EL (cell line): ENCODE measurements at regions not wholly inside any gene's neighbourhood (a gene's known extent, or its start where the extent isn't known, plus 50 kb on each side); places are given as distances from the start of the nearest gene placed in this dataset.

Experiments used
- DNase-seq: peaks from one replicate; pipeline ENCODE4 v3.0.0-alpha.2; 2016

DNA sequence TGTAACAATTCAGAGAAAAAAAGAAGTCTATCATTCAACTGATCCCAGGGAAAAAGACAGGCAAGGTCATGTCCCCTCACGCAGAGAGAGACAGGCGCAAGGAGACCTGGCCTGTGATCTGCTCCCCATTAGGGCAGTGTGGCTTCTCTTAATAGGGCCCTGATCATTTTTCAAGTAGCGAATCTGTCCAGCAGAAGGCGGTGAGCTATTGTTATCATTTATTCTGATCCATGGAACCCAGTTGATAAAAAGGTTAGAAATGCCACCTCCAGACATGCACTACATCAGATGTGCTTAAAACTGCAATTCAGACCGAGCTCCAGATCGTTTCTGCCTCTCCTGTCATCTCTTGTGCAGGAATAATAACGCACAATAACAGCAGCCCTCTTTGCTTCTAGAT, 1025.6 kb upstream of the PIK3C3 start:
- no peak for DNase-seq

DNA sequence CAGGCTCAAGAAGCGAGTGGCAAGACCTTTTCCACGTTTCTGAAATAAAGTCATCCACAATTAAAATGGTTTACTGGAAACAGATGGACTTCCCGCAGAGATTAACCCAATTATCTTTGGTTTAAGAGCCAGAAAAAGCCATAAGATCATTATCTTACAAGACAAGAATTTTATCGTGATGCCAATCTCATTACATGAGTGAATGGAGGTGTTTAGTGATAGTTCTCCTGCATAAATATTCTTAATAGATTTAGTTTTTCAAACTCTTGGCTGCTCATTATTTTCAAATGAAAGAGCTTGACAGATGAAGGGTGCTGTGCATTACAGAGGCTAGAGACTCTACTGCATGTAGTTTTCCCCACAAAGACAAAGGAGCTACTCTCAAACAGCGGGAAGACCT, 1028.4 kb upstream of the PIK3C3 start:
- no peak for DNase-seq

DNA sequence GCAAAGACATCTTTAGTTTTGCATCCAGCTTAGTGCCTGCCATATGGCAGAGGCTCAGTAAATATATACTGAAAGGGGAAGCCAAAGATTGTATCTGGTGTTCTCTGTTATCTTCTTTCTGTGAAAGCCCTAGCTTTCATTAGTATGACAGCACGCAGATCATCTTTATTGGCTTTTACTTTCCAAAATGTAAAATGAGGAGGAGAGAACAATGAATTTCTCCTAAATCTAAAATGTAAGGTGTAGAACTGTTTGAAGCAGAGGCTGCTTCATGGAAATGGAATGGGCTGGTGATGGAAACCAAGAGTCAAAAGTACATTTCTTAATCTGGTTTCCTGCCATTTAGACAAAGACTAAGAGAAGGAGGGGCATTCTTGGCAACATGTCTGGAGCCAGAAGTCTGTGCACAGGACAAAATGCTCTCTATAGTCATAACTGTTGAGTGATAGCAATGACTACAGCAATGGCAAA, 1029.9 kb upstream of the PIK3C3 start:
- DNase-seq: no peak

DNA sequence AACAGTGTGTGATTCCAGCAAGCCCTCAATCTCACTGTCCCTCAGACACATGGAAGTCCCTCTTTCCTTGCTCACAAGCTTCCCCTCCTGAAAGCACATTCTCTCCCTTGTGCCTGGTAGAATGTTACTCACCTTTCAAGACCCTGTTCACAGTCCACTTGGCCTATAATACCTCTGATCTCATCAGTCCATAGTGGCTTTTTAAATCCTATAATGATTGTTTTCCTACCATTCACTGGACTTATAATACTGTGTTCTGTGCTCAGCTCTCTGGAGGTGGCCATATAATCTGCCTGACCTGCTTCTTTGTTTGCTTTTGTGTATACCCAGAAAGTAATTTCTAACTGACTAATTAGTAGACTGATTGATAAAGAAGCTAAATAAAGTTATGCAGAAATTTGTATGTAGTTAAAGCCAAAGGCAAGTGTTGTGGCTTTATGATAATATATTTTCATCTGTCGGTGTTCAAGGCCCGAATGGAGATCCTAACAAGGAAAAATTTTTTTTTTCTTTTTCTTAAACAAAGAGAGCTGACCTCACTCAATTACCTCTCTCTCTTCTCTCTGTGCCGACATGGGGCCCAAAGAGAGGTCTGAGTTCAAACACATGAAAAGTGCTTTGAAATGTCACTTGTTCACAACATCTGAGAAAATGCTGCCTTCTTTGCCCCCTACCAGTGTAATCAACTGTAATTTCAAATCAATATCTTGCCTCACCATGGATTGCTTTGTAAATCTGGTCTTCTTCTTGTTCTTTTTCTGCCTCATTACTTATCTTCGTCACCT, 1033.0 kb upstream of the PIK3C3 start:
- no peak for DNase-seq

DNA sequence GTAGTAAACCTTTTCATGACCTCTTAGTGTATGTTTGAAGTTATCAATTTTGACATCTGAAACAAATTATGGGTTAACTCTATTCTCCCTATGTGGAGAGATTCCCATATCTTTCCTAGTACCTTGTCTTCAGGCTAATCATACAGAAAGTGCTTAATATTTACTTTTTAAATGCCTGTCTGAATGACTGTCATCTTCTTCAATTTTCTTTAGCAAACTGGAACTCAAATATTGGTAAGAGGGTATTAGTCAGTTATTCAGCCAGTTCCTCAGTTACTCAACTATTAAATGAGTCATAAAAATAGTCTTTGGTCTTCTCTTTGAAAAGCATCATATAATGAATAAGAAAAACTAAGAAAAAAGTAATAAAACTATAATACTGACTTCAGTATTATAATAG, 1038.0 kb upstream of the PIK3C3 start:
- DNase-seq: no peak

DNA sequence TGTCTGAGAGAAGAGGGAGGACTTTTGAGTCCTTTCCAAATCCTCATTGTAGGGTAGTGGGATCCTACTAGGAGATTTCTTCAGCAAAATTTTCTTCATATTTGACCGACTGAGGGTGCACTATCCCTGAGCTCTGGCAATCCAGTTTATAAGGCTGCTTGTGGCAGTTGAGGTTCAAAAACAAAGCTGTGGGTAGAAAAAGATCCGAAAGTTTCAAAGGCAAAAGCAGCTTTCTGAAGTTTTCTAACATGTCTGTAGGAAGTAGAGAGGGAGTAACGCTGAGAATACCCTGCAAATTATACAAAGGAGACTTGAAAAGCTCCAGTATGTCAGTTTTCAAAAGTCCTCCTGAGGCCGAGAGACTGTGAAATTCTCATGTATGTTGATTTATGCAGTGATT, 1039.3 kb upstream of the PIK3C3 start:
- DNase-seq: no peak

DNA sequence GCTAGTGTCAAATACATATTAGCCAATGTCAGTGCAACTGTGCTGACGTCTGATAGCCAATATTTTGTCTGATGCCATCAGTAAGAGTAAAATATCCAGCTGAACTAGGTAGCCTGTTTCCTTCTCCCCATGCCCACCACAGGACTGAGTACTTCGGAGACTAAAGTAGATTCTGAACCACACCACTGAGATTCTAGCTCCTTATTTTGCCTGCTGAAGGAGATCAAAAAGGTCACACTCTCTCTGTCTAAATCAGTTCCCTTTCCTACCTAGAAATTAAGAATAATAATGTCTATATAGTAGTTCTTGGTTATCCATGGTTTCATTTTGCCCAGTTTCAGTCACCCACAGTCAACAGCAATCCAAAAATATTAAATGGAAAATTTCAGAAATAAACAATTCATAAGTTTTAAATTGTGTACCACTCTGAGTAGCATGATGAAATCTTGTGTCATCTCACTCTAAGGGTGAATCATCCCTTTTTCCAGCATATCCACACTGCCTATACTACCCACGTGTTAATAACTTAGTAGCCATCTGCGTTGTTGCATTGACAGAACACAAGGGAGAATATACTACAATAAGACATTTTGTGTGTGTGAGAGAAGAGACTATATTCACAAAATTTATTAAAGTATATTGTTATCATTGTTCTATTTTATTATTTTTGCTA, 1043.3 kb upstream of the PIK3C3 start:
- no peak for DNase-seq

DNA sequence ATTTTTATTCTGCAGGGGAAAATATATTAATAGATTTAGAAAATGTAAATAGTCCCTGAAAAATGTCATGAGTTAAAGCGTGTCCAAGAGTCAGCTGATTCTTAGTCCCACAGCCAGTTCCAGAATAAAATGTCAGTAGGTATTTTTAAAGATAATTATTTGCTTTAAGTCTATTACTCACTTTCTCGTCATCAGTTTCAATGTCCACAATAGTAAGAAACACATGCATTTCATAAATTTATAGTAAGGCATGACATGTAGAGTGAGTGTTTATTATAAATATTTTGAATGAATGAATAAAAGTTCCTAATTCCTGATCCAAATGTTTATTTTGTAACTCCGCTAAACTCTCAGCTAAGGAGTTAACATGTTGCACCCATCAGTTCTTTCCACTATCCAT, 1044.0 kb upstream of the PIK3C3 start:
- no peak for DNase-seq

DNA sequence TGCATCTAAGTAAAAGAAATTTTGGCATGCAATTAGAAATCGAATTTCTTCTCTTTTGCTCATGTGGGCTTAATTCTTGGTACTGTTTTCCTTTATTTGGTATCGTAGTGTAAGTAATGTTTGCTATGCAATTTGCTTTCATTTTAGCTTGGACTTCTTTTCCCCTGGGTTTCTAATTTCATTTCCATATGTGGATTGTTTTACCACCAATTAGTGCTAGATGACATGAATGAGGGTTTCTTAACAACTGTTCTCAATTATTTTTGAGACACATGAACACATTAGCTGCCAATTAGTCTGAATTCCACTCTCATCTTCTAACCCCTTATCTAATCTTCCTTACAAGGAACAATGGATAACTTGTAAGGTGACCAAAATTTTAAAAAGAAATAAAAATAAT, 1047.2 kb upstream of the PIK3C3 start:
- no peak for DNase-seq

DNA sequence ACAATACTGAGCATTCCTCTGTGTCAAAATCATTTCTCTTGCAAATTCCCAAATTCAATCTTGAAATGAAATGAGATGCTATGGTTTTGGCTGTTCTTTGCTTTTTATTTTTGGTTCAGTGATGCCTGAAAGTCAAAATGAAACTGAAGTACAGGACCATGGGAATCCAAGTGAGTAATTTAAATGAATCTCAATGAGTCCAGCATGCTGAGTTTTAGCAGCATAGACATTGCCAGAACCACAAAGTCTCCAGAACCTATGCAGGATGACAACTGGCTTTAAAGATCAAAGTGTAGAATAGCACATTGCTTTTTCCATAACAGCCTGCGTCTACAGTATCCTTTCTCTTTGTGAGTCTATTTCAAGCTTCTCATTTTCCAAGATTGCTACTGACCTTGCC, 1050.7 kb upstream of the PIK3C3 start:
- DNase-seq: no peak

DNA sequence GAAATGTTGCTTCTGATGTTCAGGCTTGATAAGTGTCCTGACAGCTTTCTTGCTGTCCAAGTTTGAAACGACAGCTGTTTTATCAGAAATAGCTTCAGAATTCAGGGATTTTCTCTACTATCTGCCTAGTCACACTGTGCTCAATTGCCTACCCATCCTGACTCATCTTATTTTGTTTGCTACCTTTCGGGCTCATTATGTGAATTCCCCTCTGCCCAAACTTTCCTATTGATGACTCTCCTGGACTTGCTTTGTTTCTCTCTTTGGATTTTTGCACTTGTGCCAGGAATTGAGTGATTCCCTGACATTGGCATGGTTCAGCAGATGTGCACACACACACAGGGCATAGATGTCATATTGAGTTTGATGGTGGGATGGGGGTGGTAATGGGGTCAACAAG, 1052.6 kb upstream of the PIK3C3 start:
- DNase-seq: no peak

DNA sequence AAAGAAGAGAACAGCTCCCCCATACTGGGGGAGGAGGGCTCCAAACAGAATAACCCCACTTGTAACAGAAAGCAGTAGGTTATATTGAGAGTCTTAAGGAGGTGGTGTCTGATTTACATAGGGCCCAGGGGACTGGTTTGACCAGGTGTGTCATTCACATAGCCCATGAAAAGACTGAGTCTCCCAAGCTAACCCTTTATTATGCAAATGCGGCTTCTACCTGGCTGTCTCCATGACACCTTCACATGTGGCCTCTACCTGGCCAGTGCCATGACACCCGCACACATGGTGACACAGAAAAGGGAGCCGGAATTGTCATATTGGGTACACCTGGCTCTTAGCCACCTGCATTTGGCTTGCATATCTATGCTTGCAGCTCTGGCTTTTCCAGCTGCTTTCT, 1057.2 kb upstream of the PIK3C3 start:
- no peak for DNase-seq

DNA sequence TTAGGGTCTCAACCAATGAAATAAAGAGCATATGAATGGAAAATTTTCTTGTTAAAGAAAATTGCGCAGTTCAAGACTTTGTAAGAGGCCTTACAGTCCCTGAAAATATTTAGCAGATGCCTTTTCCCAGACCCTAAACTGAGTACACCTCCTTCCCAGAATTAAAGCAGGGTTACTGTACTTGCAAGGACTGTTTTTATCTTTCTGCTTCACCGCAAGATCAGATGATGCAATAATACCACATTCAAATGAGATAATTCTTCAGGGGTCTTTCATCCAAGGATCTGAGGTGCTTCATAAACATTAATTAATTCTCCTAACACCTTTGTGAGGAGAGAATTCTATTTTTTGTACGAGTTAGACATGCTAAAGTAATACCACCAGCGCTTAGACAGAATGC, 1071.8 kb upstream of the PIK3C3 start:
- DNase-seq: no peak

DNA sequence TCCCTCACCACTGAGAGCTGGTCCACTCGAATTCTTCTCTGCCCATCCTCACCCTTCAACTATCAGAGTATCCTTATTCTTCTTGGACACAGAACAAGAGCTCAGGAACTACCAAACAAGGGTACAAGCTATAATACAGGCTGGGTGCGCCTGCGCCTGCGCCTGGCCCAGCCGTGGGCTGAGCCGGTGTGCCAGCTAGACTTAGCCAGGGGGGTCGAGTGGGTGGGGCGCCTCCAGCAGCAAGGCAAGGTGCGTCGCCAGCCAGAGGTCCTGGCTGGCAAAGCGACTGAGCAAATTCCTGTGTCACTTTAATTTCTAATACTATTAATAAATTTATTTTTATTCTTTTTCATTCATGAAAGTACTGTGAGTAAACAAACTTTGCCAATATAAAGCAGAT, 1072.6 kb upstream of the PIK3C3 start:
- no peak for DNase-seq

DNA sequence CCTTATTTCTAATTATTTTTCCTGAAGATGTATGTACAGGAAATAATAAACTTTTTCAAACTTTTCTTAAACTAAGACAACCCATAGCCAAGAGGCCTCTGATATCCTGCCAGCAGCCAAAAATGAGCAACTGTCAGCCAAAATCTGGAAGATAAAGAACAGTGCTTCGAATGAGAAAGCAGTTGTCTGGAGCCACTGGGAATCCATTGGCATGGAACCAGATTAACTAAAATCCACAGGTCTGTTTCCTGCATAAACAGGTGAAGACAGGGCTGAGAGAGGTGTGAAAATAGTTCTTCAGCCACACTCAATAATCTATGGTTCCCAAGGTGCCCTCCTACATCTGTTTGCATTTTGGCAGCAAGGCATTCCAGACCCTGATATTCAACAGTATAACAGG, 1076.7 kb upstream of the PIK3C3 start:
- no peak for DNase-seq

DNA sequence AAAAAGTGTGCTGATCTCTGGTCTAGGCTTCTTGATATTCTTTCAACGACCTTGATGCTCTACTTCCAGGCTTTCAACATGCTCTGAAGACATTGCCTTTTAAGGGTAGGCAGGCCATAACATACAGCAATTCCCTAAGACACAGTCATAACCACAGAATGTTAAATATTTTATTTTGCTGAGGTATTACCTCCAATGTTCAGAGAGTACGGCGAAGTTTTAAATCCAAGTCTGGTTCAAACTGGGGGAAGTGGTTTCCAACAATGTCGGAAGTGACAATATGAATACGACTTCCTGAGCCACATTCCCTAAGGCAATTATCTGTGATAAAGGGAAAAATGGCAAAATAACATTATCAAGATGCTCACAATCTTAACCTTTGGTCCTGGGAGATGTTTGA, 1077.9 kb upstream of the PIK3C3 start:
- DNase-seq: peak; percentile 18

DNA sequence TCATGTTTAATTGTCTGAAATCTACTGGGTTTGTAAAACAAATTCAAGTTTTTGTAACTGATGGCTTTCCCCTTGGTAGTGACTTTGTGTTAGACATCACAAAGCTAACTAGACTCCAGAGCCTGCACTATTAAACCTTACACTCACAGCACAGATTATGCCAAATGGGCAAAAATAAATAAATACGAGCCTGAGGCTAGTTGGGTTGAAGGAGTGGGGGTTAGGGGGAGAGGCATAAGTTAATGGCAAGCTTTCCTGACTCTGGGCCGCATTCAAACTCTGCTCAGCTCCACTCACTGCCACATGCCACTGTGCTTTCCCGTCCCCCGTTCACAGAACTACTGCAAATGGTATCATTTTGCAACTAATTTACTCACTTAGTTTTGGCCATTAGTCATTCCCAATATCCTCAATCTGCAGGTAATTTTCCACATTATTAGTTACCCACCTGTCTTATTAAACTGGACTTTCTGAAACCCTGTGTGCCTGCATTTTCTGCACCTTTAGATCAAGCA, 1079.9 kb upstream of the PIK3C3 start:
- no peak for DNase-seq

DNA sequence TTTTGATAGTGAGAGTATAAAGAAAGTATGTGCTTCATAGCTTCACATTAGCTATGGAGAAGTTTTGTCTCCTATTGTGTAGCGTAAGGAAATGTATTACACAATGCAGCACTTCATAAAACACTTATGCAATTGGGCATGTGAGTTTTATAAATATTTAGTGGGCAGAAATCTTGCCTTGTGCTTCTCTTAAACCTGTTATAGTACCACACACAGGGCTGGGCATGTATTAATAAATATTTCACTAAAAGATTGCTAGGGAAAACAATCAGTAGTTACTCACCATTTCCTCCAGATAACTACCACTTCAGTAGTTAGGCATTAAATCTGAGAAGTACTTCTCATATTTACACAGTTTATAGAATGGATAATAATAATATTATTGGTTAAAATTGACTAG, 1080.8 kb upstream of the PIK3C3 start:
- no peak for DNase-seq

DNA sequence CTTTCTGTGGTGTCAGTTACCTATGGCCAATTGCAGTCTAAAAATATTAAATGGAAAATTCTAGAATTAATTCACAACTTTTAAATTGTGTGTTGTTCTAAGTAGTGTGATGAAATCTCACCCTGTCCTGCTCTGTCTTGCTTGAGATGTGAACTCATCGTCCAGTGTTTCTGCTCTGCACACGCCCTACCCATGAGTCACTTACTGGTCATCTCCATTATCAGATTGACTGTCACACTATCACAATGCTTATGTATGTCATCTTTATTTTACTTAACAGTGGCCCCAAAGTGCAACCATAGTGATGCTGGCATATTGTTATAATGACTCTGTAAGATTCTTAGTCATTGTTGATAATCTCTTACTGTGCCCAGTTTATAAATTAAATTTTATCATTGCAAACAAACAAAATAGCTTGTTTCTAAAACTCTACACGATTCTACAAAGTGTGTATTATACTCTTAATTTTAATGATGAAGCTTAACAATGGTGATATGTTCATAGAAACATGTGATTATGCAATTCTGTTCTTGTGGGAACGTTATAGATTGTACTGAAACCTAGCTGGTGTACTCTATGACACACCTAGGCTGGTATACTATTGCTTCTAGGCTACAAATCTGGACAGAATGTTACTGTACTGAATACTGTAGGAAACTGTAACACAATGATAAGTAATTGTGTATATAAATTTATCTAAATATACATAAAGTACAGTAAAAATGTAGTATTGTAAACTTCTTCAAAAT, 1086.8 kb upstream of the PIK3C3 start:
- DNase-seq: peak; percentile 11

DNA sequence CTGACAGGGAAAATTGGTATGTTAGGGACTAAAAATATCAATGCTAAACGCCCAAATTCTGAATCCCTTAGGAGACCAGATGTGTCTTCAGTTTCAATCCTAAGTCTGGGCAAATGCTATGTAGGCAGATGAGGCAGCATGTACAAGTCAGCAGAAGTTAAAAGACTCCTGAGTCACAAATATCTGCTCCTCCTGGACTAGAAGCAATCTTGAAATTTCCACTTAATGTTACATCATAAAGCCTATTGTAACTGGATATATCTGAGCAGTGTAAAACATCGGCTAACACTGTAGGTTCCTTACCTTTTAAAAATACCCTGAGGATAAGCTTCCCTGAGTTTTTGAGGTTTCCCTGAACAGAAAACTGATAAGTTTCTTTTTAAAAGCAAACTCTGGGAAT, 1087.6 kb upstream of the PIK3C3 start:
- DNase-seq: no peak

DNA sequence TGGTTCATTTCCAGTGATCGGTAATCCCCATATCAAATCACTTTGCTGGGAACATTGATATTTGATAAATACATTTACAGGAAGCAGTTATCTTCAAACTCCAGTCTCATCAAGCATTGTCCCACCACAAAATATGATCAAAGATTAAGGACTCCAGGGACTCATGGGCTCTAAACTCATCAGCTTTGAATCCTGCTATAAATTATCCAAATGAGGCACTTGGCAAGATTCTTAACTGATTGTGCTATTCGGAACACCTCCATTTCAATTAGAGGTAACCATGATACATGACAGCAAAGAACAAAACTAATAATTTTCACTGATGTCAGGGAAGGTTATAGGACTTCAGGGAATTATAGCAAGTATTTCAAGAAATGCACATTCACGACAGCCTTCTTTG, 1088.1 kb upstream of the PIK3C3 start:
- DNase-seq: no peak

DNA sequence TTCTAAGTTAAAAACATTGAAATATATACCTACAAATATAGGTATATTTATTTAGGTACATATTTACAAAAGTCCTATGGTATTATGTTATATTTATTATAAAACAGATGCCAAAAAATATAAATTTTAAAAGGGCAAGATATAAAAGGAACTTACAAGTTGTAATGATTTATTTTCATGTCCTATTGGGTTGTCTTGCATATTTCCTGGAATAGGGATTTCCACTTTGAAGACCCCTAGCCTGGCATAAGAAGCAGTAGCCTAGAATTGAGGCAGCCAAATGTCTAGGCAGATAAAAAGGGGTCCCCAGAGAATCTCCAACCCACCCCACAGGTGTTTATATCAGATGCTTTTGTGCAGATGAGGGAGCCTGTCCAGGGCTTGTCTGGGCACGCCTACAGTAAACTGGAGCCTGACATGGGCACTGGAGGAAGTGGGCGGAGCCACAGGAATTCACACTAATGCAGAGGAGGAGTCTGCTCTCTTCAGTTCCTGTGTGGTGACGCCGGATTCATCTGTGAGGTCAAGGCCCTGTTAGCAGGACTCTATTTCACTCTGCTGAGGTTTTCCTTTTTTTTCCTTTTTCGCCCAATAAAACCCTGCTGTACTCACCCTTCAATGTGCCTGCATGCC, 1088.9 kb upstream of the PIK3C3 start:
- DNase-seq: no peak

DNA sequence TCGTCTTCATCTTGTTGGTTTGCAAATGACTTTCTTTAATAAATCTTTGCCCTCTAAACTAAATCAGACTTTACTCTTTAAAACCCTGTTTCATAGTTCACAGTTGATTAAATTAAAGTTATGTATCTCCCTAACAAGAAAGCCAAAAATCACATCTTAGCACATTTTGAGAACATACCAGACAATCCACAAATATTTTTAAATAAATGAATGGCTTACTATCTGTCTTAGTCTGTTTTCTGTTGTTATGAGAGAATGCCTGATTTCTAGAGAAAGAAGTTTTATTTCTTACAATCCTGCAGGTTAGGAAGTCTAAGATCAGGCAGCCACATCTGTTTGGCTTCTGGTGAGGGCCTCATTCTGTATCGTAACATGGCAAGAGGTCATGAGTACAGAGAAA, 1090.2 kb upstream of the PIK3C3 start:
- no peak for DNase-seq
